Skeletal muscle tissue (tissue), 3 donors: ENCODE measurements at regions not wholly inside any gene's neighbourhood (a gene's known extent, or its start where the extent isn't known, plus 50 kb on each side); places are given as distances from the start of the nearest gene placed in this dataset.

Experiments
- H3K27ac ChIP-seq: one replicate; pipeline ENCODE4 v1.7.0; 2013; ENCODE audit warnings: mild to moderate bottlenecking, low read depth, low read length, inconsistent platforms
- H3K27me3 ChIP-seq, 3 donors: one replicate each; pipeline ENCODE4 v1.7.0; 2013; ENCODE audit warnings: low read length in 3 of 3; ENCODE audit not compliant: control insufficient read depth in 3 of 3, insufficient read depth in 3 of 3
- H3K36me3 ChIP-seq, 3 donors: one replicate each; pipeline ENCODE4 v1.7.0; 2013; ENCODE audit warnings: low read length in 3 of 3; ENCODE audit not compliant: control insufficient read depth in 3 of 3, insufficient read depth in 3 of 3
- H3K4me1 ChIP-seq, 3 donors: one replicate each; pipeline ENCODE4 v1.7.0; 2013; ENCODE audit warnings: low read length in 3 of 3, mild to moderate bottlenecking in 3 of 3; ENCODE audit not compliant: control insufficient read depth in 3 of 3, insufficient read depth in 3 of 3
- H3K4me3 ChIP-seq, 3 donors: one replicate each; pipeline ENCODE4 v1.7.0; 2013; ENCODE audit warnings: low read length in 3 of 3
- H3K9ac ChIP-seq, 3 donors: one replicate each; pipeline ENCODE4 v1.7.0; 2013; ENCODE audit warnings: low read length in 3 of 3, mild to moderate bottlenecking in 3 of 3, moderate library complexity in 2 of 3, low read depth in 1 of 3
- H3K9me3 ChIP-seq, 3 donors: one replicate each; pipeline ENCODE4 v1.7.0; 2013; ENCODE audit warnings: low read length in 3 of 3; ENCODE audit not compliant: control insufficient read depth in 3 of 3
- donor health status: Osteomylitis.

GRCh38 chr11:112797648-112798293 is 163.4 kb upstream of the NCAM1 start:
- H3K9me3 ChIP-seq, result no peaks in the 10 kb centered on the region
- H3K4me3 ChIP-seq, result no peak overlapping the region
- no peaks in the 10 kb centered on the region for H3K27me3 ChIP-seq
- H3K27ac ChIP-seq, result no peak overlapping the region
- H3K9ac ChIP-seq, result peak overlapping the region in 1 of 3 donors; percentile 25
- H3K4me1 ChIP-seq, result peaks cover 2 to 17% (median 11%) of the 10 kb centered on the region in 3 donors
- H3K36me3 ChIP-seq, result no peaks in the 10 kb centered on the region

- Histone ChIP-seq H3K4me1 (peaks cover 2 to 7% (median 6%) of the 10 kb centered on the region in 3 donors), H3K4me3 (no peak overlapping the region), H3K9me3 (no peaks in the 10 kb centered on the region), H3K36me3 (no peaks in the 10 kb centered on the region), H3K27me3 (no peaks in the 10 kb centered on the region), H3K27ac (no peak overlapping the region), H3K9ac (no peak overlapping the region)
Measured at GRCh38 chr11:112801025-112801816, 160.0 kb upstream of the NCAM1 start.

GRCh38 chr11:112801817-112802088 is 159.5 kb upstream of the NCAM1 start:
- H3K27ac ChIP-seq, result no peak overlapping the region

GRCh38 chr11:112805658-112806057 is 155.6 kb upstream of the NCAM1 start:
- Histone ChIP-seq H3K4me3 (no peak overlapping the region), H3K9me3 (no peaks in the 10 kb centered on the region), H3K4me1 (peaks cover 0 to 4% (median 0%) of the 10 kb centered on the region in 3 donors), H3K36me3 (no peaks in the 10 kb centered on the region), H3K27ac (no peak overlapping the region), H3K27me3 (no peaks in the 10 kb centered on the region), H3K9ac (no peak overlapping the region)

More at GRCh38 chr11:112801817-112802088, 159.5 kb upstream of the NCAM1 start:
- Histone ChIP-seq H3K9me3 (no peaks in the 10 kb centered on the region), H3K36me3 (no peaks in the 10 kb centered on the region), H3K27me3 (no peaks in the 10 kb centered on the region), H3K9ac (no peak overlapping the region), H3K4me3 (no peak overlapping the region), H3K4me1 (peaks cover 2 to 4% (median 2%) of the 10 kb centered on the region in 3 donors)

GRCh38 chr11:112806256-112806655 is 155.0 kb upstream of the NCAM1 start:
- Histone ChIP-seq H3K4me1 (peaks cover 0 to 4% (median 0%) of the 10 kb centered on the region in 3 donors), H3K36me3 (no peaks in the 10 kb centered on the region), H3K27ac (no peak overlapping the region), H3K27me3 (no peaks in the 10 kb centered on the region), H3K4me3 (no peak overlapping the region), H3K9ac (no peak overlapping the region), H3K9me3 (peaks cover 0 to 2% (median 0%) of the 10 kb centered on the region in 3 donors)

- peaks cover 0 to 4% (median 0%) of the 10 kb centered on the region in 3 donors for H3K4me1 ChIP-seq
- H3K36me3 ChIP-seq, result no peaks in the 10 kb centered on the region
- H3K27me3 ChIP-seq, result no peaks in the 10 kb centered on the region
- no peak overlapping the region for H3K27ac ChIP-seq
- no peak overlapping the region for H3K4me3 ChIP-seq
- no peak overlapping the region for H3K9ac ChIP-seq
- peaks cover 0 to 2% (median 0%) of the 10 kb centered on the region in 3 donors for H3K9me3 ChIP-seq
Measured at GRCh38 chr11:112806876-112807275, 154.3 kb upstream of the NCAM1 start.

- H3K27me3 ChIP-seq, result no peaks in the 10 kb centered on the region
- H3K9me3 ChIP-seq, result peaks cover 0 to 2% (median 0%) of the 10 kb centered on the region in 3 donors
- H3K36me3 ChIP-seq, result no peaks in the 10 kb centered on the region
- H3K27ac ChIP-seq, result no peak overlapping the region
- peaks cover 0 to 4% (median 0%) of the 10 kb centered on the region in 3 donors for H3K4me1 ChIP-seq
- H3K4me3 ChIP-seq, result no peak overlapping the region
- H3K9ac ChIP-seq, result no peak overlapping the region
Measured at GRCh38 chr11:112809429-112809828, 151.8 kb upstream of the NCAM1 start.

GRCh38 chr11:112810951-112811350 is 150.3 kb upstream of the NCAM1 start:
- Histone ChIP-seq H3K9ac (no peak overlapping the region), H3K27ac (no peak overlapping the region)

GRCh38 chr11:112811783-112812182 is 149.4 kb upstream of the NCAM1 start:
- H3K36me3 ChIP-seq, result no peaks in the 10 kb centered on the region
- H3K27me3 ChIP-seq, result no peaks in the 10 kb centered on the region
- H3K4me3 ChIP-seq, result no peak overlapping the region
- no peak overlapping the region for H3K9ac ChIP-seq
- peaks cover 0 to 2% (median 0%) of the 10 kb centered on the region in 3 donors for H3K9me3 ChIP-seq
- no peak overlapping the region for H3K27ac ChIP-seq
- no peaks in the 10 kb centered on the region for H3K4me1 ChIP-seq

More at GRCh38 chr11:112810951-112811350, 150.3 kb upstream of the NCAM1 start:
- Histone ChIP-seq H3K9me3 (peaks cover 0 to 2% (median 0%) of the 10 kb centered on the region in 3 donors), H3K27me3 (no peaks in the 10 kb centered on the region), H3K4me1 (peaks cover 0 to under 1% (median 0%) of the 10 kb centered on the region in 3 donors), H3K36me3 (no peaks in the 10 kb centered on the region), H3K4me3 (no peak overlapping the region)

- Histone ChIP-seq H3K27ac (no peak overlapping the region), H3K4me3 (no peak overlapping the region), H3K36me3 (no peaks in the 10 kb centered on the region), H3K9ac (no peak overlapping the region), H3K9me3 (peaks cover 0 to 2% (median 0%) of the 10 kb centered on the region in 3 donors), H3K4me1 (no peaks in the 10 kb centered on the region), H3K27me3 (no peaks in the 10 kb centered on the region)
Measured at GRCh38 chr11:112812729-112813128, 148.5 kb upstream of the NCAM1 start.
